A549 (cell line): ENCODE measurements at regions not wholly inside any gene's neighbourhood (a gene's known extent, or its start where the extent isn't known, plus 50 kb on each side); places are given as distances from the start of the nearest gene placed in this dataset.
A peak's percentile ranks its signal among the peaks of the same experiment; 100 is the strongest.

ENCODE experiments used
- ATAC-seq, 2 experiments: fragments of 200-7000 bp in 1 of 2; fragments of >200 bp in 1 of 2; cut with Nextera tagmentation in 1 of 2; cut with Tn5 transposase in 1 of 2; 3 replicates each; pipeline versions ENCODE4 v1.8.0 to v1.9.1; 2018 to 2020; ENCODE audit warnings: mild to moderate bottlenecking in 1 of 2, moderate library complexity in 1 of 2
- CTCF ChIA-PET: fragments of 300-600 bp; sonication (Branson Sonifier 250); formaldehyde crosslinking; extraction: SDS; loops from one replicate; lab custom pipeline; 2021; ENCODE audit warnings: antibody characterized with exemption, inconsistent platforms; lab: Yijun Ruan, JAX
- POLR2A ChIA-PET: fragments of 350-600 bp; formaldehyde crosslinking; extraction: SDS; loops from one replicate; lab custom pipeline; 2021; ENCODE audit warnings: antibody characterized with exemption, inconsistent platforms; lab: Yijun Ruan, JAX
- DNase-seq, 2 experiments: peaks; one replicate each; pipeline versions ENCODE4 v3.0.0 to v3.0.0-alpha.2; 2011 to 2016; ENCODE audit warnings: low read depth in 1 of 2, low spot score in 1 of 2
- FAIRE-seq: peaks from 2 replicates; lab custom pipeline; 2011; peaks lifted over from hg19 to GRCh38; lab: Jason Lieb, UNC
- H3K27ac ChIP-seq, 2 experiments: fragments of >200 bp; sonication (Bioruptor Twin); formaldehyde crosslinking; 3 replicates each; pipeline ENCODE4 v1.5.1; 2016 to 2017
- H3K4me1 ChIP-seq: fragments of >200 bp; sonication (Bioruptor Twin); formaldehyde crosslinking; 3 replicates; pipeline ENCODE4 v1.6.1; 2016
- H3K4me2 ChIP-seq: fragments of >200 bp; sonication (Bioruptor Twin); formaldehyde crosslinking; 3 replicates; pipeline ENCODE4 v1.6.1; 2016
- H3K4me3 ChIP-seq: fragments of >200 bp; sonication (Bioruptor Twin); formaldehyde crosslinking; 3 replicates; pipeline ENCODE4 v1.5.1; 2016
- H3K9me3 ChIP-seq: fragments of >200 bp; sonication (Bioruptor Twin); formaldehyde crosslinking; 3 replicates; pipeline ENCODE4 v1.6.1; 2016
- BHLHE40 ChIP-seq: IDR thresholded peaks from 2 replicates; pipeline ENCODE4 v1.6.1; 2012; ENCODE audit warnings: low read depth, low read length, inconsistent platforms
- CBX2 ChIP-seq: fragments of 200-600 bp; sonication (generic); IDR thresholded peaks from 2 replicates; pipeline ENCODE4 v1.6.1; 2016; ENCODE audit warnings: low read depth, mild to moderate bottlenecking, borderline replicate concordance
- CTCF ChIP-seq: fragments of >200 bp; sonication (Bioruptor Twin); formaldehyde crosslinking; IDR thresholded peaks from 3 replicates; pipeline ENCODE4 v1.5.1; 2016
- E2F6 ChIP-seq: IDR thresholded peaks from 2 replicates; pipeline ENCODE4 v1.6.1; 2012; ENCODE audit warnings: low read depth, borderline replicate concordance
- EHMT2 ChIP-seq: fragments of 200-600 bp; sonication (generic); IDR thresholded peaks from 2 replicates; pipeline ENCODE4 v1.6.1; 2016; ENCODE audit warnings: antibody characterized with exemption, low read depth, mild to moderate bottlenecking, moderate library complexity
- FOSL2 ChIP-seq, 2 experiments: fragments of 450-650 bp in 1 of 2; fragments of >200 bp in 1 of 2; sonication (Bioruptor Twin) in 1 of 2; formaldehyde crosslinking; IDR thresholded peaks; 2 replicates each; pipeline versions ENCODE4 v1.5.0 to v1.6.1; 2016 to 2020; ENCODE audit warnings: mild to moderate bottlenecking in 1 of 2, moderate library complexity in 1 of 2
- HOXA7 ChIP-seq: fragments of 250-450 bp; sonication (Bioruptor Pico); IDR thresholded peaks from 2 replicates; pipeline ENCODE4 v1.5.0; 2020; ENCODE audit warnings: mild to moderate bottlenecking, moderate library complexity
- HOXB13 ChIP-seq: fragments of 250-450 bp; sonication (Bioruptor Pico); IDR thresholded peaks from 2 replicates; pipeline ENCODE4 v1.5.0; 2020; ENCODE audit warnings: low read depth, mild to moderate bottlenecking, moderate library complexity
- KDM1A ChIP-seq: fragments of 200-600 bp; sonication (generic); IDR thresholded peaks from 2 replicates; pipeline ENCODE4 v1.6.1; 2016; ENCODE audit warnings: low read depth, mild to moderate bottlenecking
- MAZ ChIP-seq: fragments of 150-350 bp; IDR thresholded peaks from 2 replicates; pipeline ENCODE4 v1.6.1; 2014; ENCODE audit warnings: antibody characterized with exemption, low read depth, low read length, borderline replicate concordance
- NR3C1 ChIP-seq: fragments of >200 bp; sonication (Bioruptor Twin); formaldehyde crosslinking; IDR thresholded peaks from 3 replicates; pipeline ENCODE4 v1.6.1; 2017
- RAD21 ChIP-seq, 2 experiments: fragments of >200 bp in 1 of 2; sonication (Bioruptor Twin) in 1 of 2; formaldehyde crosslinking in 1 of 2; IDR thresholded peaks in 1 of 2; conservative IDR thresholded peaks in 1 of 2; 2 replicates in 1 of 2; 3 replicates in 1 of 2; pipeline ENCODE4 v1.6.1; 2012 to 2018; ENCODE audit warnings: inconsistent platforms in 1 of 2
- SMC3 ChIP-seq: fragments of >200 bp; sonication (Bioruptor Twin); formaldehyde crosslinking; IDR thresholded peaks from 3 replicates; pipeline ENCODE4 v1.6.1; 2018; ENCODE audit warnings: inconsistent platforms
- ZC3H11A ChIP-seq: fragments of 450-650 bp; IDR thresholded peaks from 2 replicates; pipeline ENCODE4 v1.6.1; 2014; ENCODE audit warnings: antibody characterized with exemption, mild to moderate bottlenecking
- WGBS: methylation state at CpG from one replicate; pipeline ENCODE4 v1.1.6; 2017; ENCODE audit errors: missing lambda C conversion rate; 5-methylcytosine and 5-hydroxymethylcytosine counted together
- TF ChIP-seq, protein P1 (sequence below): fragments of >200 bp; sonication (Bioruptor Twin); formaldehyde crosslinking; IDR thresholded peaks from 3 replicates; pipeline ENCODE4 v1.6.1; 2016

- TF ChIP-seq, protein P1, sequence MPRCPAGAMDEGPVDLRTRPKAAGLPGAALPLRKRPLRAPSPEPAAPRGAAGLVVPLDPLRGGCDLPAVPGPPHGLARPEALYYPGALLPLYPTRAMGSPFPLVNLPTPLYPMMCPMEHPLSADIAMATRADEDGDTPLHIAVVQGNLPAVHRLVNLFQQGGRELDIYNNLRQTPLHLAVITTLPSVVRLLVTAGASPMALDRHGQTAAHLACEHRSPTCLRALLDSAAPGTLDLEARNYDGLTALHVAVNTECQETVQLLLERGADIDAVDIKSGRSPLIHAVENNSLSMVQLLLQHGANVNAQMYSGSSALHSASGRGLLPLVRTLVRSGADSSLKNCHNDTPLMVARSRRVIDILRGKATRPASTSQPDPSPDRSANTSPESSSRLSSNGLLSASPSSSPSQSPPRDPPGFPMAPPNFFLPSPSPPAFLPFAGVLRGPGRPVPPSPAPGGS = no peak
- TF ChIP-seq, all 56 proteins: peak for 0
Observed at GRCh38 chr7:142537760-142538159, 211.5 kb upstream of the PRSS1 start (continued).

GRCh38 chr7:142535123-142535779, 214.0 kb upstream of the PRSS1 start:
- 28% methylated on average over 7 of the region's 7 CpGs for WGBS
- H3K4me2 ChIP-seq = peak overlapping the region; percentile 49
- DNase-seq = peak; percentile 68 to 76
- ChIA-PET POLR2A (interaction anchor here (0.6 kb wide), 1 partner anchor 248 kb away, joined by 3 read pairs; no protein-coding TSS in a partner anchor), CTCF (interaction anchor here (0.6 to 5.4 kb wide), 60 partner anchors 8 to 560 kb away, joined by 3 to 101 read pairs (median 6); no protein-coding TSS in a partner anchor)
- peaks cover 14% of the 10 kb centered on the region; the same call in 2 of the 3 replicates for H3K4me1 ChIP-seq
- TF ChIP-seq CTCF (peak; percentile 94), SMC3 (peak; percentile 87), RAD21 (conservative IDR thresholded peaks at IDR 0.05 in 1 of 2, IDR thresholded peaks at IDR 0.05 in 1 of 2) (peak; percentile 93 to 99), HOXB13 (CRISPR knock-in tag) (no peak), KDM1A (no peak), ZC3H11A (no peak), CBX2 (no peak)
- H3K27ac ChIP-seq = peak overlapping the region in 1 of 2 experiments; percentile 50; a peak in 2 of 6 replicates
- peak; percentile 97 to 100 for ATAC-seq
- no peaks in the 10 kb centered on the region for H3K9me3 ChIP-seq
- no peak for FAIRE-seq
- H3K4me3 ChIP-seq = no peak overlapping the region

DNA sequence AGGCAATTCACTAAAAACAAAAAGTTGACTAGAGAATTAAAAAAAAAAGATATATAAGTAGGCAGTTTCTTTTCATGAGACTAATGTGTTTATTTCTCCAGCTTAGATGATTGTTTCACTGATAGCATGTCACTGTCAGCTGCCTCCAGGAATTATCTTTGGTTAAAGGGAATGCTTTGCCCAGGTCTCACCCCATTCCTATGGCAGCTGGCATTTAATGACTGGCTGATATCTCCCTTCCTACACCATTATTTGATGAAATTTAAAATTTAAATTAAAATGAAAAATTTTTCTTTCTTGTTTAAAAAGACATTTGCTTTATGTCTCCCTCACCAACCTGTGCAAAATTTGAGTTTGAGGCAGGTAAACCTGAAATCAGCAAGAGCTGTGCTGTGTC, 214.5 kb upstream of the PRSS1 start:
- no peak overlapping the region for H3K4me2 ChIP-seq
- DNase-seq (no peak), FAIRE-seq (no peak), ATAC-seq (no peak; a peak in 1 of 6 replicates)
- CTCF ChIA-PET = interaction anchor here (0.6 to 5.4 kb wide), 52 partner anchors 9 to 559 kb away, joined by 3 to 101 read pairs (median 6); no protein-coding TSS in a partner anchor
- no peaks in the 10 kb centered on the region for H3K9me3 ChIP-seq
- peaks cover 8% of the 10 kb centered on the region; the same call in 2 of the 3 replicates for H3K4me1 ChIP-seq
- POLR2A ChIA-PET = interaction anchor here (0.6 kb wide), 1 partner anchor 248 kb away, joined by 3 read pairs; no protein-coding TSS in a partner anchor
- TF ChIP-seq HOXA7 (CRISPR knock-in tag) = no peak
- TF ChIP-seq CTCF = no peak
- no peak for TF ChIP-seq NR3C1
- no peak for TF ChIP-seq BHLHE40
- no peak for TF ChIP-seq MAZ
- TF ChIP-seq E2F6 = no peak
- TF ChIP-seq FOSL2 (IDR thresholded peaks at IDR 0.05) = no peak
- no peak for TF ChIP-seq FOSL2 (CRISPR knock-in tag; IDR thresholded peaks at IDR 0.05)
- TF ChIP-seq CBX2 = no peak
- TF ChIP-seq, protein P1 = no peak
- no peak for TF ChIP-seq EHMT2
- H3K4me3 ChIP-seq = no peak overlapping the region
- H3K27ac ChIP-seq = no peak overlapping the region
